HEK293 (cell line): ENCODE measurements at regions not wholly inside any gene's neighbourhood (a gene's known extent, or its start where the extent isn't known, plus 50 kb on each side); places are given as distances from the start of the nearest gene placed in this dataset.

Source experiments
- YY1 ChIP-seq: fragments of 450-650 bp; formaldehyde crosslinking; IDR thresholded peaks from 2 replicates; pipeline ENCODE4 v1.5.1; 2018; ENCODE audit warnings: missing biosample characterization, missing genetic modification characterization
- ZBTB7A ChIP-seq: fragments of 450-650 bp; formaldehyde crosslinking; IDR thresholded peaks from 2 replicates; pipeline ENCODE4 v1.5.1; 2016; ENCODE audit warnings: low read depth, missing biosample characterization, missing genetic modification characterization
- ZNF623 ChIP-seq: fragments of 450-650 bp; formaldehyde crosslinking; IDR thresholded peaks from 2 replicates; pipeline ENCODE4 v1.5.1; 2016; ENCODE audit warnings: missing biosample characterization, missing genetic modification characterization
- TF ChIP-seq, protein P1 (sequence below): fragments of 450-650 bp; formaldehyde crosslinking; IDR thresholded peaks from 2 replicates; pipeline ENCODE4 v1.5.1; 2016; ENCODE audit warnings: missing biosample characterization, missing genetic modification characterization

DNA sequence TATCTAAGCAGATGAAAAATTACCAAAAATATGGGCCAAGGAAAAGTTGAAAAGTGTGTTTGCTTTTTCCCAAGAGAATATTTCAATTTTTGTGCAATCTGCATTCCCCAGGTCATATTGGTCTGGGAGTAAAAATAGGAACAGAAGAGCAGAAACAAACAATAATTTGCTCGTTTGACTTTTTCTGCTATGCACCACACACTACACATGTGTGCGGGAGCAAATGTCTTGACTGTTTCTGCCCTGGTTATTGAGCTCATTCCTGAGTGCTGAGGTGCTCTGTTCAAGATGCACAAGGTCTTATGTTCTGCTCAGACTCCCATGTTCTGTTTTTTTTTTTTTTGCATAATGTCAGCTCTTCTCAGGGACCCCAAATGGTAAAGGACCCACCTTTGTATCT lies 298.0 kb upstream of the MME start:
- no peak for TF ChIP-seq ZBTB7A (tag by site-specific recombination)
- TF ChIP-seq ZNF623, result no peak
- TF ChIP-seq YY1 (tag by site-specific recombination), result no peak
- TF ChIP-seq, protein P1, sequence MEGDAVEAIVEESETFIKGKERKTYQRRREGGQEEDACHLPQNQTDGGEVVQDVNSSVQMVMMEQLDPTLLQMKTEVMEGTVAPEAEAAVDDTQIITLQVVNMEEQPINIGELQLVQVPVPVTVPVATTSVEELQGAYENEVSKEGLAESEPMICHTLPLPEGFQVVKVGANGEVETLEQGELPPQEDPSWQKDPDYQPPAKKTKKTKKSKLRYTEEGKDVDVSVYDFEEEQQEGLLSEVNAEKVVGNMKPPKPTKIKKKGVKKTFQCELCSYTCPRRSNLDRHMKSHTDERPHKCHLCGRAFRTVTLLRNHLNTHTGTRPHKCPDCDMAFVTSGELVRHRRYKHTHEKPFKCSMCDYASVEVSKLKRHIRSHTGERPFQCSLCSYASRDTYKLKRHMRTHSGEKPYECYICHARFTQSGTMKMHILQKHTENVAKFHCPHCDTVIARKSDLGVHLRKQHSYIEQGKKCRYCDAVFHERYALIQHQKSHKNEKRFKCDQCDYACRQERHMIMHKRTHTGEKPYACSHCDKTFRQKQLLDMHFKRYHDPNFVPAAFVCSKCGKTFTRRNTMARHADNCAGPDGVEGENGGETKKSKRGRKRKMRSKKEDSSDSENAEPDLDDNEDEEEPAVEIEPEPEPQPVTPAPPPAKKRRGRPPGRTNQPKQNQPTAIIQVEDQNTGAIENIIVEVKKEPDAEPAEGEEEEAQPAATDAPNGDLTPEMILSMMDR, result no peak
